ENCODE measurements at regions not wholly inside any gene's neighbourhood (a gene's known extent, or its start where the extent isn't known, plus 50 kb on each side); places are given as distances from the start of the nearest gene placed in this dataset.
"Not testable (repeated sequence)": the region's sequence is repeated elsewhere in the genome, so short reads cannot be mapped to it uniquely, and the experiment has no call there.

DNA sequence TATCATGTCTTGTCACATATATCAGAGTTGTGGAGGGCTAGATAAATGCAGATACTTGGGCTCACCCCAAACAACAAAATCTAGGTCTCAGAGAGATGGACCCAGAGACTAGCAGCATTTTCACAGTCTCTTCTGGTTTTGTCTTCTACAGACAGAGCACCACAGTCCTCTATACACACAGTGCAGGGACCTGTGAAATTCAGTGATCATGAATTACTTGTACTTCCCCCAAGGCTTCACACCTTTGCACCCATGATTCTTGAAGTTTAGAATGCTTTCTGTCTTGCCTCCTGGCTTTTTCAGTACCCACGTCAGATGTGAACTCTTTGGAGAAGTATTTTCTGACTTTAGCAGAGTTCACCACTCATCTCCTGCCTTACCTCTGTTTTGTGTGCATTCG, 371.5 kb upstream of the PRR16 start:
- DNase-seq = no peak

DNA sequence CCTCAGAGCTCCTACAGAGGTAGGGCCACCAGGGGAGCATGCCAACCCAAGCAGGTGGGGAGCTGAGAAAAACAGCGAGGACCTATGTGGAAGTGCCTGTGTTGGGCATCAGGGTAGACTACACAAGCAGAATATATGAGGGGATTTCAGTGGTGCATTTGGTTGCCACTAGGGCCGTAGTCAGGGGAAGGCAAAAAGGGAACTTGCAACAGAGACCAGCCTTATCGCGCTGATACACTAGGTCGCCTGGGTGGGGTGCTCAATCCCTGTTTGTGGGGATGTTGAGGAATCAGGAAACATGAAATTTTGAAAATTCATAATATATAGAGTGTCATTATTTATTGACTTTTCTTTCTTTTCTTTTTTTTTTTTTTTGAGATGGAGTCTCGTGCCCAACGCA, 370.9 kb upstream of the PRR16 start:
- DNase-seq = no peak

DNA sequence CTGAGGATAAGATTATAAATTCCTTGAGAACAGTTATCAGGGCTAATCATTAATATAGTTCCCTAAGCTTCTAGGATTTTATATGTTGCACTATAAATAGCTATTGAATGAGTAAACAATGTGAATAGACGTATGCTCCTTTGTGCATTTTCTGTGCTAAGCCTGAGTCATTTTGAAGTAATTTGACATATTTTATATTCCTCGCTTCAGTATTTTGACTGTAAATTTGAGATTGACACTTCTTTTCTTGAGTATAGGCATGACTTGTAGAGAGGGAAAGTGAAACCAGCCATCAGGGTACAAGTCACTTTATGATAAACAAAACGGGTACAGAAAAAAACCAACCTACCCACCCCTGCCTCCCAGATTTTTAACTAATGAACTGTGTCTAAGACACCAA, 367.7 kb upstream of the PRR16 start:
- no peak for DNase-seq

DNA sequence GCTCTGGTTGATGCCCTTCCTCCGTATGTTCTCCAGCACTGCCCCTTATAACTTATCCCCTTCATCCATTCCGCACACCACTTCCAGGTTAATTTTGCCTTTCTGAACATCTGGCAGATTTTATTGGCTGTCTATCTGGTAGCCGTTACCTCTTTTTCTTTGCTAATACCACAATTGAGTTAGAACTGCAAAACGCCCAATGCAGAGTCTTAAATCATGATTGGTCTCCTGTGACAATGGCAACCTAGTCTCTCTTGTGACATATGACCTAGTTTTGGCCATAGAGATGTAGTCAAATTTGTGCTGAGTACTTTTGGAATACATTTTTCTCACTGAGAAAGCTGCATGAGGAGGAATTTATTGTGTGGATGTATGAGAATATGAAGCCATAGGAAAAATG, 365.7 kb upstream of the PRR16 start:
- no peak for DNase-seq

DNA sequence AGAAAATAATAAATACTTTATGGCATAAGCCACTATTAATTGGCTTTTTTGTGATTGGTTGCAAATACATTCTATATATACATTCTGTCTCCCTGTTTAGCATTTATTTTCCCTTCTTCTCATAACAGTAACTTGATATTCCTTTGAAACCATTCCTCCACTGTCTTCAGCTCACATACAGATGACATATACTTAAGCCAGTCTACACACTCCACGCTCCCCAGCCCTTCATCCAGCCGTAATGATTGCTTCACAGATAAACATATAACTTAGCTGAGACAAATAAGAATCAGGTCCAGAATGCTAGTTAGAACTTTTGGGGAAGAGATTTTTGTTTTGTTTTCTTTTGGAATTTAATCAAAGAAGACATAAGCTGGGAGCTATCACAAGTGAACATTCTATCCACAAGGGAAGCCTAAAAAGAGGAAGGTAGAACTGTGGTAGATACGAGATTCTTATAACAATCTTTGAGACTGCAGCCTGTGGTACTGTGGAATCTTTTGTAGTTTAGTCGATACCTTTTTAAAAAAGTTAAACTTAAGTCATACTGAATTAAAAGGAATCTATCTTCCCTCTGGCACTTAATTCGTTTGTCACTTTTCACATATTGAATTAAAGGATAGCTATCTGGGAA, 365.1 kb upstream of the PRR16 start:
- DNase-seq = no peak

DNA sequence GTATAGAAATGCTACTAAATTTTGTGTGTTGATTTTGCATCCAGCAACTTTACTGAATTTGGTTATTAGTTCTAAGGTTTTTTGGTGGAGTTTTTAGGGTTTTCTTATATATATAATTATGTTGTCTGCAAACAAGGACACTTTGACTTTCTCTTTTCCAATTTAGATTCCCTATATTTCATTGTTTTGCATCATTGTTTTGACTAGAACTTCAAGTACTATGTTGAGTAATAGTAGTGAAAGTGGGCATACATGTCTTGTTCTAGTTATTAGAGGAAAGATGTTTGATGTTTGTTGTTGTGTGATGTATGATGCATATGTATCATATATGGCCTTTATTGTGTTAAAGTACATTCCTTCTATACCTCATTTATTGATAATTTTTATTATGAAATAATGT, 362.3 kb upstream of the PRR16 start:
- DNase-seq = no peak

DNA sequence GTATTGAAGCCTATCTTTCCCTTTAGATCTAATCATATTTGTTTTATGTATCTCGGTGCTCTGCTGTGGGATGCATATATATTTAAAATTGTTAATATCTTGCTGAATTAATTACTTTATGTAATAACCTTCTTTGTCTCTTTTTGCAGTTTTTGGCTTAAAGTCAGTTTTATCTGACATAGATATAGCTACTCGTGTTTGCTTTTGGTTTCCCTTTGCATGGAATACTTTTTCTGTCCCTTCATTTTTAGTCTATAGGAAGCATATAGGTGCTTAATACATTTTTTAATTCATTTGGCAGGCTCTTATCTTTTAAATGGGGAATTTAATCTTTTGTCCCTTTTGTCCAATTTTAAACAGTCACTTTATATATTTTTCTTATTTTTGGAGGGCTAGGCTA, 360.6 kb upstream of the PRR16 start:
- DNase-seq = no peak

DNA sequence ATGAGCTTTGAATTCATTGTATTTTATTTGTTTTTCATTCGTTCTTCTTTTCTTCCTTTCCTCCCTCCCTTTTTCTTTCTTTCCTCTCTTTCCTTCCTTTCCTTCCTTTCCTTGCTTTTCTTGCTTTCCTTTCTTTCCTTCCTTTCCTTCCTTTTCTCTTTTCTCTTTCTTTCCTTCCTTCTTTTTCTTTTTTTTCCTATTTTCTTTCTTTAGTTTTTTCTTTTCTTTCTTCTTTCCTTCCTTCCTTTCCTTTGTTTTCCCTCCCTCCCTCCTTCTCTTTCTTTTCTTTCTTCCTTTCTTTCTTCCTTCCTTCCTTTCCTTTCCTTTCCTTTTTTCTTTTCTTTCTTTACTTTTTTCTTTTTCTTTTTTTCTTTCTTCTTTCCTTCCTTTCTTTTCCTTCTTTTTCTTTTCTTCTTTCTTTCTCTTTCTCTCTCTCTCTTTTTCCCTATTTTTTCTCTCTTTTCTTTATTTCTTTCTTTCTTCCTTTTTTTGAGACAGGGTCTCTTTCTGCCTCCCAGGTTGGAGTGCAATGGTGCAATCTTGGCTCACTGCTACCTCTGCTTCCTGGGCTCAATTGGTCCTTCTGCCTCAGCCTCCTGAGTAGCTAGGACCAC, 357.1 kb upstream of the PRR16 start:
- no peak for DNase-seq

DNA sequence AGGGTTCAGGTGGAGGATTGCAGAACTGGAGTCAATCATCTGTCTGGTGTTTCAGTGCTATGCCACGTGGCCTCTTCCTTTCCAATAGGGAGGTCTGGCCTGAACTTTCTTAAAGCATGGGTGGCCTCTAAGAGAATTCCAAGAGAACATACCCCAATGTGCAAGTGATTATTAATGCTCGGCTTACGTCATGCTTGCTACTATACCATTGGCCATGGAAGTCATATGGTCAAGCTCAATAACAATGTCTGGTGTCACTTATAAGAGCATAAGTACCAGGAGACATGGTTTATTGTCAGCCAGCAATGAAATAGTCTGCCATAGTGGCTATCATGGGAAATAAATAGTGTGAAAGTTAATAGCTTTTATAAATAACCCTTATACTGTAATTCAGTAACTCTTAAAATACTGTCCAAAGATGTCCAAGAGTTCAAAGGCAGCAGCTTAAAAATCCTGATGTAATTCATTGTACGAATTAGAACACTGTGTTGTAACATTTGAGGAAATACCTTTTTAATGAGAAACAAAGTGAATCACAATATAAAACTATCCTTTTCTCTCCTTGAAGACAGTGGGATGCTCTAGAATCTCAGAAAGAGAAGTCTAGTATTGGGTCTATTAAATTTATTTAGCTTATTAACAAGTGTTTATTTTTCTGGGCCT, 355.4 kb upstream of the PRR16 start:
- DNase-seq = no peak

DNA sequence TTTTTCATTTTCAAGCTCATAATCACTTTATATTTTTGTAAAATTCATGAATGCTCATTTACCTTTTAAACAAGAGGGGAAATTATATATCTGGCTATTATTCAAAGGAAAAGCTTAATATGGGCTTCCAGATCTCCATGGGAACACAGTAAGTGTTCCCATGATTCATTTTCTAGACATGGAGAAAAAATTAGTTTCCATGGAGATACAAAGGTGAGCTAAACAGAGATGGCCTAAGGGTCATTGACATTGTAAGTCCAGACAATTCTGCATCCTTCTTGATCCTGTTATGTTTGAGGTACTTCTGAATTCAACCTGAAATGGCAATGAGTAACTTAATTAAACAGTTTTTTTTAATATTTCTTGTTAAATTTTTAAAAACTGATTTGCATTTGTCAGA, 341.4 kb upstream of the PRR16 start:
- DNase-seq = no peak

DNA sequence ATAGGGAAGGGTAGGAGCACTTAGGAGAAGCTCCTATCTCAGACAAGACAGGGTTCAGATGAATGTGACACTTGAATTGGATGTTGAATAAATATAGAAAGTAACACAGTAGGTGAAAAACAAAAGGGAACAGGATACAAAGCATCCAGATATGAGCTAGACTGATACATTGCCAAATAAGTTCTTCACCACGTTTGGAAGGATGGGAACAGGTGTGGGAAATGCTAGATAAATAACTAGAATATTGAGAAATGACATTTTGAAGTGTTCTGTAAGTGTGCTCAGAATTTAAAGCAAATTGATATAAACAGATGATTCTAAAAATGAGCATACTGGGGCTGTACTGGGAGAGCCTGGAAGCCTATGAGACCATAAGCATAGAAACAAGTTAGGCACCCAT, 340.1 kb upstream of the PRR16 start:
- DNase-seq = no peak

DNA sequence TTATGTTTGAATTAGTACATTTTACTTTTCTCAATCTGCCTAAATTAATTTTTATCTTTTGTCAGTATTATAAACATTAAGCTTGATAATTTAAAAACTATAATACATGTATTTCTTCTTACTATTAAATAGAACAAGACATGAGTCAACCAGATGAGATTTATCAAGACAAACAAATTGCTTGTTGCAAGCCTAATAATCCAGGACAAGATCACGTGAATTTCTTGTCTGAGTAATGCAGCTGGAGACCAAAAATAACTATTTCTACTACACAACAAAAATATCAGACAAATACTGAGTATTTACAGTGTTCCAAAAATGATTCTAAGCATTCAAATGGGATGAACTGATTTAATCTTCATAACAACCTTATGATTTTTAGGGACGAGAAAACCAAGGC, 339.1 kb upstream of the PRR16 start:
- DNase-seq = no peak

DNA sequence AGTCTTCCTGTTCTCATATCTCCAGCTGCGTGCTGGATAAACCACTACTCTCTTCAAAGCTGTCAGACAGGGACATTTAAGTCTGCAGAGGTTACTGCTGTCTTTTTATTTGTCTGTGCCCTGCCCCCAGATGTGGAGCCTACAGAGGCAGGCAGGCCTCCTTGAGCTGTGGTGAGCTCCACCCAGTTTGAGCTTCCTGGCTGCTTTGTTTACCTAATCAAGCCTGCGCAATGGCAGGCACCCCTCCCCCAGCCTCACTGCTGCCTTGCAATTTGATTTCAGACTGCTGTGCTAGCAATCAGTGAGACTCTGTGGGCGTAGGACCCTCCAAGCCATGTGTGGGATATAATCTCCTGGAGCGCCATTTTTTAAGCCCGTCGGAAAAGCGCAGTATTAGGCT, 331.8 kb upstream of the PRR16 start:
- DNase-seq = not testable (repeated sequence)

DNA sequence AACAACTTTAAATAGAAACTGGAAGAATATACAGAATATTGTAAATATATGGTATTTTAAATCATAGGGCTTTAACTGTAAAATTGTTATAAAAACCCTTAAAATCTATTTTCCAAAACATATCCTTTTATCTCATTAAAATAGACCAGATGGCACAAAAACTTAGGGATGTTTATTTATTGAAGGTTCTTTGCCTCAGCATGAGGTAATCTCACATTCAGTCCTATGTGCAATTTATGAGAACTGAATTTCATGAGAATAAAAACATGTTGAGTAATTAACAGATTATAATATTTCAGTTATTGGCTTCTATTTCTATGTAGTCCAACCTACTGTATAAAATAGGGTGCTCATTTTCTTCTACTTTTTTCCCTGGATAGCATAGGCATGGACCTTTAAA, 329.2 kb upstream of the PRR16 start:
- no peak for DNase-seq

DNA sequence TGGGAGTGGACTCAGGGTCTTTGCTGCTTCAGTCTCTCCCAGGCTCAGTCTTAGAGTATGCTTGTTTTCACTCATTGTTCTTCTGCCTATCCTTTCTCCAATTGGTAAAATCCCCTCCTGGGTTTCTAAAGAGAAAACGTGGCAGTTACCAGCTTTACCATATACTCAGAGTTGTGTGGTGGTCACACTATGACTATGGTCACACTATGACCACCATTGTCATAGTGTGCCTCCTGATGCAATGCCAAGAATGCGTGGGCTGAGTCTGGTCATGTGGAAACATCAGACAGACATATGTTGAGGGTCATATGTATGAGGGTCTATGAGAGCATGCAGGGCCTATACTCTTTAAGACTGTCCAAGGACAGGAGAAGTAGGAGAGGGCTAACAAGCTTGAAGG, 326.5 kb upstream of the PRR16 start:
- no peak for DNase-seq

DNA sequence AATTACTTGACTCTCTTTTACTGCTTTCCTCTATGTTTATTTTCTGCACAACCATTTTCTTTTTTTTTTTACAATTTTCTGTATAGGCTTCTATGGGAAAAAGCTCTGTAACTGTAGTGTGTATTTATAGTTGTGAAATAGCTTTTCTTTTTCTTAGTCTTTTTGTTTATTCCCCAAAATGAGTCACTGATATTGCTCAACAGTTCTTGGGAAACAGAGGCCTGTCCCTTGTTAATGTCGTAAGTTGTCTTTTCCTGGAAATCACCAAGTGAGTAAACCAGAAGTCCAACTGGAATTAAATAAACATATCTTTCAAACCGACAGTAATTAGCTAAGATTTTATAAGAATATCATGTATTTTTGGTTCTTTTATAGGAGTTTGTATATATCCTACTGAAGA, 325.1 kb upstream of the PRR16 start:
- peak; percentile 45 for DNase-seq

DNA sequence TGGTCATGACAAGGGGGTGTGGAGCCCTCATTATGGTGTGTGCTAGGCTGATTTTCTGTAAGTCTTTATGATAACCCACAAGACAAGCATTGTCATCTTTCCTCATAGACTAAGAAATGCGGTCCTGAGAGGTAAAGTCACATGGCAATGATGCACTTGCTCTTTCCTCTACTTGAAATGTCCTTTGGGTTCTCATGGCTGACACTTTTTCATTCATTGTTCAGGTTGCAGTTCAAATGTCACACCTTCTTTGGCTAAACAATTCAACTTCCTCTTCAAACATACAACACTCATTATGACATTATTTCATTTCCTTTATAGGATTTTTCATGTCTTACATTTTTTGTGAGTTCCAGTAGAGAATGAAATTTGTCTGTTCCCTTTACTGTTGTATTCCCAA, 323.6 kb upstream of the PRR16 start:
- DNase-seq = no peak

DNA sequence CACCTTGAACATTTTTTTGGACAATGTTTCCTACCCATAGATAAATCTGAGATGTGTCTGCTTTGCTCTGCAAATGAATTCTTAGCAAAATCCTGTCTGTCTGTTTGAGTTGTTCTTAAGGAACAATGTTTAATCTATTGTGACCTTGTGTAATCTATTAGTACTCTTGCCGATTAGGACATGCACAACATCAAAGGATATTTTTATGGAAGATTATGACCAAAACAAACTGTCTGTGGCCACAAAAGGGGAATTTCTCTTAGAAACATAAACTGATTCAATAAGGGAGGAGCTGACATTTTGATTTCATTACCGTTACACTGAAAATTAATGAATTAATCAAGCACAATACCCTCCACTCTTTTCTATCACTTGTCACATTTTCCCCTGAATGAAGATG, 323.0 kb upstream of the PRR16 start:
- no peak for DNase-seq

DNA sequence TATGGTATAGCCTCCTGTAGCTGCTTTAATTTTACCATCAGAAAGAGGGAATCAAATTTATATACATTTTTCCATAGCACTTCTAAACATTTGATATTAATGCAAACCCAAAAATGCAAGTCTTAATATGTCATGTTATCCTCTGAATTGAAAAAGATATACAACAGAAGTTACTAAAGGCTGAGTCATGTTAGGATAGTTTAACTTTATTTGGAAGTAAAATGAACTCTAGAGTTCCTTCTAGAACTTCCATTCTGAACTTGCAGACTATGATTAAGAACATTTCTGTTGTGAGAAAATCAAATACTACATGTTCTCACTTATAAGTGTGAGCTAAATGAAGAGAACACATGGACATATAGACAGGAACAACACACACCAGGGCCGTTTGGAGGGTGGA, 317.3 kb upstream of the PRR16 start:
- DNase-seq = no peak

DNA sequence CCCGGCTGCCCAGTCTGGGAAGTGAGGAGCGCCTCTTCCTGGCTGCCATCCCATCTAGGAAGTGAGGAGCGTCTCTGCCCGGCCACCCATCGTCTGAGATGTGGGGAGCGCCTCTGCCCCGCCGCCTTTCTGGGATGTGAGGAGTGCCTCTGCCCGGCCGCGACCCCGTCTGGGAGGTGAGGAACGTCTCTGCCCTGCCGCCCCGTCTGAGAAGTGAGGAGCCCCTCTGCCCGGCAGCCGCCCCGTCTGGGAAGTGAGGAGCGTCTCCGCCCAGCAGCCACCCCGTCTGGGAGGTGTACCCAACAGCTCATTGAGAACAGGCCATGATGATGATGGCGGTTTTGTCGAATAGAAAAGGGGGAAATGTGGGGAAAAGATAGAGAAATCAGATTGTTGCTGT, 316.2 kb upstream of the PRR16 start:
- DNase-seq = not testable (repeated sequence)

DNA sequence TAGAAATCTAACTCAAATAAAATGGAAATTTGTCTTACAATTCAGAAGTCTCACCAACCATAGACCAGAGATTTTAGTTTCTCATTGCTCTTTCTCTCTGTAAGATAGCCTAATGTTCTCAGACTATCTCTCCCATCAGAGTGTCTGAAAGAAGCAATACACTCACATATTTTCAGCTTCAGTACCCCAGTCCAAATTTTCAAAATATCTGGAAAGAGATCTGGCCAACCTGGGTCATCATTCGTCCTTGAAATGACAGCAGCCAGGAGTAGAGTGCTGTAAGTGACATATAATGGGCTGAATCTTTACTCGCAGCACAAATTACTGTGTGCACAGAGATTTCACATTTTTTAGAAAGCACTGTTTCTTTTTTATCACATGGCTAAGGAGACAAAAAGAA, 313.3 kb upstream of the PRR16 start:
- DNase-seq = no peak

DNA sequence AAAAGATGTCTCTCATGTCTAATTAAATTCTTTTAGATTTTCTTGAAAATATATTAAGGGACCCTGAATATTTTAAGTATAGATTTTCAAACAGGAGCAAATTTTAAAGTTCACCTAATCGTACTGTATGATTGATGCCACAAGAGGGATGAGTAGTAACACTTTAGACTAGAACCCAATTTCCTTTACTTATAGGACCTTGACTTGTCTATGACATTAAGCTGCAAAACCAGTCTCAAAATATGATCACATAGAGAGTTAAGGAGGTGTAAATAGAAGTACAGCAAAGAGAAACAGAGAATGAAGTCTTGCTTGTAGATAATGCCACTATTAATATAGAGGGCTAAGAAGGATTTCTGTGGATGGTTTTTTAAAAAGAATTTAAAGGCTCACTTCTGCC, 312.9 kb upstream of the PRR16 start:
- no peak for DNase-seq

DNA sequence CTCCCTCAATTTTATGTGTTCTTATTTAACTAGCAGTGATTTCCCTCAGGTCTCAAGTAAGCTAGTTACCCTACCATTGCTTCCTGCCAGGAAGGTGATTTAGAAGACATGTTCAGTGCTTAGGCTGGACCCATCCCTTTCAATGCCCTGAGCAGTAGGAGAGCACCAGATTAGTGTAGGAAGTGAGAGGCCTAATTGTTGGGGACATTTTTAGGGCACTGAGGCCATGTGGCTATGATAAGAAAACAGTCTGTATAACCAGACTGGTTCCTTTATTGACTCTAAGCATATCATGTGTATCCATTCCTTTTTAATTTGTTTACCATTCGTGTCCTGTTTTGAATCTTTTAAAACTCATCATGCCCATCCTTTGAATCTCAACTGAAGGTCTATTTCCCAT, 312.3 kb upstream of the PRR16 start:
- DNase-seq = no peak

DNA sequence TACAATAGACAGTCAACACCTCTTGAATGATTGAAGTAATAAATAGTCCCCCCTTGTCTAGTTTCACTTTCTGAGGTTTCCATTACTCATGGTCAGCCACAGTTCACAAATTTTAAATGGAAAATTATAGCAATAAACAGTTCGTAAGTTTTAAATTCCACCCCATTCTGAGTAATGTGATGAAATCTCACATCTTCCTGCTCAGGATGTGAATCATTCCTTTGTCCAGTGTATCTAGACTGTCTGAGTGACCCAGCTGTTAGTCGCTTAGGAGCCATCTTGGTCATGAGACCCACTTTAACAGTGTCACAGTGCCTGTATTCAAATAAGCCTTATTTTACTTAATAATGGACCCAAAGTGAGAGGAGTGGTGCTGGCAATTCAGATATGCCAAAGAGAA, 311.6 kb upstream of the PRR16 start:
- no peak for DNase-seq

DNA sequence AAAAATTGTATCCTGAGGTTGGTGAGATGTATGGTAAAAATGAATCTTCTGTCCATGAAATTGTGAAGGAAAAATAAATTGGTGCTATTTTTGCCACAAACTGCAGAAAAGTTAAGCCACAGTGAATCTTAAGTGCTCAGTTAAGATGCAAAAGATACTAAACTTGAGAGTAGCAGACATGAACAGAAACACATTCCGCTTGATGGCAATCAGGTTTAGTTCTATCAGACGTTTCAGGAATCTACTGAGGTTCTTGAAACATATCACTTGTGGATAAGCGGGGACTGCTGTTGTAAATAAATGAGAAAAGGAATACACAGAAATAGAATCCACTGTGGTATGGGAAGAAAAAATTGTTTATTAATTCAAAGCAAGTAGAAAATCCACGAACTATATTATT, 311.2 kb upstream of the PRR16 start:
- no peak for DNase-seq

All from GF-D8 (cell line).